MCF 10A (cell line): ENCODE measurements at regions not wholly inside any gene's neighbourhood (a gene's known extent, or its start where the extent isn't known, plus 50 kb on each side); places are given as distances from the start of the nearest gene placed in this dataset.

Experiments used
- BruUV-seq: library from RNA; stranded (reverse); fragments of 400-500 nt; replicated peaks from 2 replicates; lab custom pipeline; 2021; lab: Mats Ljungman, UMichigan
- CTCF ChIA-PET: fragments of 300-600 bp; sonication (Branson Sonifier 250); formaldehyde crosslinking; extraction: SDS; loops from one replicate; lab custom pipeline; 2021; ENCODE audit warnings: antibody characterized with exemption, inconsistent platforms; lab: Yijun Ruan, JAX
- POLR2A ChIA-PET: fragments of 300-600, 350-650 bp; sonication (Branson Sonifier 250); formaldehyde crosslinking; extraction: SDS; loops from one replicate; lab custom pipeline; 2020; ENCODE audit warnings: antibody characterized with exemption, inconsistent platforms; lab: Yijun Ruan, JAX
- DNase-seq: peaks from one replicate; pipeline ENCODE4 v3.0.0-alpha.2; 2018; ENCODE audit not compliant: unreplicated experiment
- H3K27ac Mint-ChIP-seq: one replicate; pipeline ENCODE4 v1.8.0; 2022; ENCODE audit warnings: mild to moderate bottlenecking, low read depth, mixed read lengths; ENCODE audit not compliant: unreplicated experiment
- H3K27me3 Mint-ChIP-seq: one replicate; pipeline ENCODE4 v1.8.0; 2022; ENCODE audit warnings: mixed read lengths; ENCODE audit not compliant: insufficient read depth, unreplicated experiment
- H3K36me3 Mint-ChIP-seq: one replicate; pipeline ENCODE4 v1.8.0; 2022; ENCODE audit warnings: mild to moderate bottlenecking, moderate library complexity, mixed read lengths; ENCODE audit not compliant: insufficient read depth, unreplicated experiment
- H3K4me1 Mint-ChIP-seq: one replicate; pipeline ENCODE4 v1.8.0; 2022; ENCODE audit warnings: mixed read lengths; ENCODE audit not compliant: insufficient read depth, unreplicated experiment
- H3K4me3 Mint-ChIP-seq: one replicate; pipeline ENCODE4 v1.8.0; 2022; ENCODE audit warnings: mild to moderate bottlenecking, moderate library complexity, mixed read lengths; ENCODE audit not compliant: unreplicated experiment
- H3K9me3 Mint-ChIP-seq: one replicate; pipeline ENCODE4 v1.8.0; 2022; ENCODE audit warnings: mixed read lengths; ENCODE audit not compliant: unreplicated experiment
- CTCF ChIP-seq: fragments of 200-600 bp; IDR thresholded peaks from one replicate; pipeline ENCODE4 v1.8.0; 2022; ENCODE audit warnings: antibody characterized with exemption, mild to moderate bottlenecking; ENCODE audit not compliant: unreplicated experiment
- intact Hi-C: fragments of 100-400 bp; cut with micrococcal nuclease; formaldehyde crosslinking; loops from 2 replicates; pipeline ENCODE4 v1.14.1; 2022

DNA sequence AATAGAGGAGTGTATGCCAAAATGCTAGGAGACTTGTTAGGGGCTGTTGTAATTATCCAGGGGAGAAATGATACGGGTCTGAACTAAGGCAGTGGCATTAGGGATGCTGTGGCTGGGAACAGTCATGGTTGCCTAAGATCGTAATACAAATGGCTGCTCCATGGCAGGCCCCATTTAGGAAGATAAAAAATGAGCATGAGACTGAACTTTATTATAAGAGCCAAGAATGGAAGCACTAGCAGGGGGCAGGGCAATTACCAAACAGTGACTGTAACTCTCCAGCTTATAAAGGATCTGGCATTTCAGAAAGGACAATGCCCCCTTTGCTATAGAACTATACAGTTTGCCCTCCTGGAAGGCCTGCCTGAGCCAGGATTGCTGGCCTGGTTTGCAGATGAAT, 503.3 kb upstream of the CDH5 start:
- Mint-ChIP-seq H3K36me3 (no peaks in the 10 kb centered on the region), H3K4me1 (no peaks in the 10 kb centered on the region), H3K4me3 (no peak overlapping the region), H3K9me3 (peaks cover 50% of the 10 kb centered on the region), H3K27ac (no peak overlapping the region), H3K27me3 (no peaks in the 10 kb centered on the region)
- no peak for TF ChIP-seq CTCF
- CTCF ChIA-PET: no interaction called here
- intact Hi-C loops: no loop called here
- POLR2A ChIA-PET: no interaction called here
- no TSS peak for BruUV-seq
- no peak for DNase-seq

DNA sequence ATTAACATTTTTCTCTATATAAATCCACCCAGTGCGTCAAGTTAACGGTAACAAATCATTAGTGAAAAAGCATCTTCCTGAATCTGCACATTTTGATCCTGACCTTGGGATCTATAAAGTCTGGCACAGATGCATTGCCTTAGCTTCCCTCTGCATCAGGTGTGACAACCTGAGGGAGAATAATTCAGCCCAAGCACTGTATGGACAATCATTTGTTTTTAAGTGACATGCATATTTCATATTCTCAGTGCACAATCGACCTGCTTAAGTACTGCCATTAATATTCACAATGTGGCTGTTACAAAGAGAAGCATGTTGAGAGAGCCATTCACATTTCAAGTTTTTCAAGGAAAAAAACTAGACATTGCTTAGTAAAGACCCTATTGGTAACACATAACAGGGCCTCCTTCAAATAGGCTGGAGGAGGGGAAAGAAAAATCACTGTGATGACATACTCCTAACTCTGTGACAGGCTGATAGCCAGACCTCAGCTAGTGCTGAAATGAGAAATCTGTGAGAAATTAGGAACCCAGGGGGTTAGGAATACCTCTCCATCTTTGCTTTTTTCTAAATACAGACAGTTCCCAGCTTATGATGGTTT, 505.3 kb upstream of the CDH5 start:
- CTCF ChIA-PET: no interaction called here
- Mint-ChIP-seq H3K4me1 (no peaks in the 10 kb centered on the region), H3K27me3 (no peaks in the 10 kb centered on the region), H3K36me3 (no peaks in the 10 kb centered on the region), H3K27ac (no peak overlapping the region), H3K9me3 (peaks cover 62% of the 10 kb centered on the region), H3K4me3 (no peak overlapping the region)
- no peak for TF ChIP-seq CTCF
- intact Hi-C loops: no loop called here
- no TSS peak for BruUV-seq
- POLR2A ChIA-PET: no interaction called here
- DNase-seq: no peak

GRCh38 chr16:65855171-65856145, 511.0 kb upstream of the CDH5 start:
- intact Hi-C loops: no loop called here

More at GRCh38 chr16:65855171-65856145, 511.0 kb upstream of the CDH5 start:
- no peak for TF ChIP-seq CTCF
- POLR2A ChIA-PET: no interaction called here
- H3K4me1 Mint-ChIP-seq: no peaks in the 10 kb centered on the region
- H3K9me3 Mint-ChIP-seq: peaks cover 61% of the 10 kb centered on the region
- no peak for DNase-seq
- no peak overlapping the region for H3K27ac Mint-ChIP-seq
- H3K27me3 Mint-ChIP-seq: no peaks in the 10 kb centered on the region
- H3K4me3 Mint-ChIP-seq: no peak overlapping the region
- CTCF ChIA-PET: no interaction called here
- BruUV-seq: no TSS peak
- H3K36me3 Mint-ChIP-seq: no peaks in the 10 kb centered on the region
